Fibroblast of the aortic adventitia (primary cell): ENCODE measurements at regions not wholly inside any gene's neighbourhood (a gene's known extent, or its start where the extent isn't known, plus 50 kb on each side); places are given as distances from the start of the nearest gene placed in this dataset.

ENCODE experiments used
- DNase-seq: peaks from one replicate; pipeline ENCODE4 v3.0.0-alpha.2; 2010; ENCODE audit warnings: low read depth
- H3K4me3 ChIP-seq: 2 replicates; pipeline ENCODE4 v1.5.1; 2011; ENCODE audit warnings: low read depth, mild to moderate bottlenecking, control low read depth, low read length, moderate library complexity
- CTCF ChIP-seq: IDR thresholded peaks from 2 replicates; pipeline ENCODE4 v1.5.1; 2011; ENCODE audit warnings: mild to moderate bottlenecking, low read length, control low read depth, inconsistent platforms; ENCODE audit not compliant: insufficient read depth

- no peak for TF ChIP-seq CTCF
- no peak overlapping the region for H3K4me3 ChIP-seq
- peak; percentile 79 for DNase-seq
Observed at GRCh38 chr5:142433526-142434321, 108.9 kb upstream of the SPRY4 start.

DNA sequence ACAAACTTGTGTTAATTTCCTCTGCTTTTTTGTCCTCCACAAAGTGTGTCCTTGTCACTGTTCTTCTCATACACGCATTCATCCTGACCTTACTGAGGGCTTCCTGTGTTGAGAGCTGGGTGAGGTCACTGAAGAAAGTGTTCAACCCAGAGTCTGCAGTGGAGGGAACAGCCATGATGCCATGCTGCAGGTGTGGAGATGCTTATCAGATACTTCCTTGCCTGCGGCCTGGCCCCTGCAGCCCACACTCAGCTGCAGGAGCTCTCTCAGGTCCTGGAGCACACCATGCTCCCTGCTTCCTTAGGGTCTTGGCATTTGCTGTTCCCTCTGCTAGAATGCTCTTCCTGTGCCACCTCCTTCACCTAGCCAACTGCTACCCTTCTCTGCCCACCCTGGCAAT, 108.1 kb upstream of the SPRY4 start:
- no peak for TF ChIP-seq CTCF
- no peak overlapping the region for H3K4me3 ChIP-seq
- DNase-seq, result no peak

DNA sequence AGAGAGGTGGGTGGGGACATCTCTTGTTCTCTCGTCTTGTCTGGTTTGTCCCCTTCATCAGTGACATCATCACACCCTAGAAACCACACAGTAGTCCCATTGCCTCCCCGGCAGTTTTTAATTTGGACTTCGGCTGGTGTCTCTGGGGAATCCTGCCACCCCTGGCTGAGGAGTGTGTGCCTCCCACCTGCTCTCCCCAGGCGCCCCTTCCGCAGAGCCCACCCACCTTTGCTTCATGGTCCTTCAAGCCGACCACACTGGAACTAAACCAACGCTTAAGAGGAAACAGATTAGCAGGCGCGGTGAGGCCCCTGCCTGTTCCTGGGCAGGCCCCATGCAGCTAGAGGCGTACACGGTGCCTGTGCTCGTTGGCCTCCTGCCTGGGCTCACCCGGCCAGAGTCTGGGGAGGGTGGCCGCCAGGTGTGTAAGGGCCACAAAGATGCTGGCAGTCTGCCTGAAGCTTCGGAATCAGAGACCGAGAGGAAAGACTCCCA, 107.6 kb upstream of the SPRY4 start:
- DNase-seq, result no peak
- no peak overlapping the region for H3K4me3 ChIP-seq
- TF ChIP-seq CTCF, result no peak

DNA sequence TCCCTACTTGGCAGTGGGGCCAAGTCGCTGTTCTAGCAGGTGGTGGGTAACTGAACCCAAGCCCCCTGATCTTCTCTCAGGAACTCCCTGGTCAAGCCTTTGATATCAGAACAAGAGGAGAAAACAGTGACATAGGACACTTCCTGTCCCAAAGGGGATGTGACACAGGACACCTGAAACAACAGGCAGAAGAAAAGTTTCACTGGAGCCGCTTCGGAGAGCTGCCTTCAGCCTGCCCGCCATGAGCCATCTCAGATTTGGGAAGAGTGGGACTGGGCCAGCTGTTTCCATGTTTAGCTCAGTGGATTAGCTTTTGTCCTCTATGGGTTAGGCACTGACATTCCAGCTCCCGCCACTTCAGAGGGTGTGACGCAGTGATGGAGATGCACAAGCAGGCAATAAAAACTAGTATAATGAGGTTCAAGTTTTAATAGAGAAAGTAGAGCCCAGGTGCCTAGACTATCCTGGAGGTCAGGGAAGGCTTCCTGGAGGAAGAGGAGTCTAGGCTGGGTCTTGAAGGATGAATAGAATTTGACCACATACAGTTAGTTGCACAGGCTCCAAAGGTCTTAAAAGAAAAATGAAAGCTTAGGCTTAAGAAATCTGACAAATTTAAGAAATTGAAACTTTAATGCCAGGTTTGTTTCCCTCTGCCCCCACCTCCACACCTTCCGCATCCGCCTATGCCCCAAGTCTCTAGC, 104.1 kb upstream of the SPRY4 start:
- no peak overlapping the region for H3K4me3 ChIP-seq
- DNase-seq, result no peak
- no peak for TF ChIP-seq CTCF

DNA sequence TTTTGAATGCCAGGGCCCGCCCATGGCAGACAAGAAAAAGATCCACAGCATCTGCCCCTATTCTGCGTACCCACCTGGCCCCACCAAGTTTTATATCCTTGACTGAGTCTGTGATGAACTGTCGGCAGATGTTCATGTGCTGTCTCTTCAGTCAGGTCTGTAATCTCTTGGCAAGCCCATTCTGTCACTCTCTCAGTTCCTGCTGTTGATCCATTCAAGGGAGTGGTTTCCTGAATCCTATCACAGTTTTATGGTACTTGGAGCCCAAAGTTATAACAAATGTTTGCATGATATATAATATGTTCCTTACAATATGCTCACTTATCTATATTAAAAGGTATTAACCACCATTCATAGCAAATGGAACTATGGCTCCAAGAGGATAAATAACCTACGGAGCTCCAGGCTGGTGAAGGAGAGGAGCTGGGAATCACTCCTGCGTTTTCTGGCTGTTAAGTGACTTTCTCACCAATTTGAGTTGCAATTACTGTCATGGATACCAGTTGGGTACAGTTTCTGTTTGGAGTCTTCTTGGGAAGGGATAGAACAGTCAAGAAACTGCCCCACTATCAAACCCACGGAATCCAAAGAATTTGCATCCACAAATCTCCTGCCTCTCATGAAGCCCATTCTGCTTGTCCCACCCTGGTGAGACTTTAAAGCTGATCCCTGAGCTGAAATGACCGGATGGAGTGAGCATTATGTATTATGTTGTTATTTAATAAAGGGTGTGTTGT, 103.4 kb upstream of the SPRY4 start:
- H3K4me3 ChIP-seq, result no peak overlapping the region
- no peak for DNase-seq
- TF ChIP-seq CTCF, result no peak

- DNase-seq, result no peak
- TF ChIP-seq CTCF, result no peak
- H3K4me3 ChIP-seq, result no peak overlapping the region
Observed at GRCh38 chr5:142427529-142427928, 102.7 kb upstream of the SPRY4 start.
